Transverse colon (tissue), 4 donors: ENCODE measurements at regions not wholly inside any gene's neighbourhood (a gene's known extent, or its start where the extent isn't known, plus 50 kb on each side); places are given as distances from the start of the nearest gene placed in this dataset.

Experiments
- DNase-seq: peaks from one replicate; pipeline ENCODE4 v3.0.0-alpha.2; 2019
- H3K27ac ChIP-seq, 4 donors: fragments of 200-600 bp; sonication (generic); 2 replicates each; pipeline ENCODE4 v1.5.1; 2016 to 2018; ENCODE audit warnings: inconsistent platforms in 4 of 4
- H3K27me3 ChIP-seq: fragments of 200-600 bp; sonication (generic); 2 replicates; pipeline ENCODE4 v1.5.1; 2017; ENCODE audit warnings: inconsistent platforms
- H3K36me3 ChIP-seq, 4 donors: fragments of 200-600 bp; sonication (generic); 2 replicates each; pipeline ENCODE4 v1.5.1; 2017 to 2019; ENCODE audit warnings: inconsistent platforms in 4 of 4
- H3K4me1 ChIP-seq, 4 donors: fragments of 200-600 bp; sonication (generic); 2 replicates each; pipeline ENCODE4 v1.5.1; 2017 to 2020; ENCODE audit warnings: inconsistent platforms in 4 of 4
- H3K4me3 ChIP-seq, 4 donors: fragments of 200-600 bp; sonication (generic); 1 replicate in 1 of 4; 2 replicates in 3 of 4; pipeline versions ENCODE4 v1.5.1 to v1.6.1; 2017 to 2019; ENCODE audit warnings: inconsistent platforms in 4 of 4
- H3K9me3 ChIP-seq, 2 donors: fragments of 200-600 bp; sonication (generic); 2 replicates each; pipeline ENCODE4 v1.5.1; 2017 to 2019; ENCODE audit warnings: inconsistent platforms in 2 of 2
- EP300 ChIP-seq: sonication (generic); formaldehyde crosslinking; IDR thresholded peaks from one replicate; pipeline ENCODE4 v1.6.1; 2017; ENCODE audit warnings: antibody characterized with exemption, low read depth
- POLR2A ChIP-seq: fragments of 450-650 bp; IDR thresholded peaks from one replicate; pipeline ENCODE4 v1.6.1; 2016; ENCODE audit warnings: antibody characterized with exemption, mild to moderate bottlenecking, moderate library complexity
- POLR2AphosphoS5 ChIP-seq, 3 donors: sonication (generic); formaldehyde crosslinking; IDR thresholded peaks; one replicate each; pipeline ENCODE4 v1.6.1; 2016; ENCODE audit warnings: antibody characterized with exemption in 3 of 3
- WGBS, 2 donors: methylation state at CpG; one replicate each; pipeline ENCODE4 v1.1.5; 2018; ENCODE audit warnings: low coverage in 1 of 2; 5-methylcytosine and 5-hydroxymethylcytosine counted together
- in situ Hi-C, 4 donors: fragments of 200-750 bp; cut with MboI; loops; one replicate each; pipeline versions ENCODE4 v1.15.0 to v1.15.1; 2017; ENCODE audit warnings: low sequenced_read_pairs in 3 of 4, low pct_ligation_motif_present in 1 of 4, low pct_unique_long_range_greater_than_20kb in 1 of 4
- intact Hi-C: fragments of 100-400 bp; cut with DNase I; formaldehyde crosslinking; loops from one replicate; pipeline ENCODE4 v1.15.1; 2023; ENCODE audit warnings: low total_unique reads
- TF ChIP-seq, protein P1 (sequence below), 5 experiments: fragments of 200-600 bp in 3 of 5; fragments of 450-650 bp in 2 of 5; sonication (generic) in 3 of 5; IDR thresholded peaks; 1 replicate in 2 of 5; 2 replicates in 3 of 5; pipeline ENCODE4 v1.5.1; 2016 to 2017; ENCODE audit warnings: antibody characterized with exemption in 5 of 5, inconsistent platforms in 3 of 5, mild to moderate bottlenecking in 2 of 5, moderate library complexity in 1 of 5

- Histone ChIP-seq H3K9me3 (no peaks in the 10 kb centered on the region), H3K4me3 (no peak overlapping the region), H3K36me3 (no peaks in the 10 kb centered on the region), H3K4me1 (no peaks in the 10 kb centered on the region), H3K27me3 (peaks cover 22% of the 10 kb centered on the region), H3K27ac (no peak overlapping the region)
- TF ChIP-seq EP300 (no peak), POLR2A (no peak), POLR2AphosphoS5 (IDR thresholded peaks at IDR 0.05) (no peak)
- TF ChIP-seq, protein P1, sequence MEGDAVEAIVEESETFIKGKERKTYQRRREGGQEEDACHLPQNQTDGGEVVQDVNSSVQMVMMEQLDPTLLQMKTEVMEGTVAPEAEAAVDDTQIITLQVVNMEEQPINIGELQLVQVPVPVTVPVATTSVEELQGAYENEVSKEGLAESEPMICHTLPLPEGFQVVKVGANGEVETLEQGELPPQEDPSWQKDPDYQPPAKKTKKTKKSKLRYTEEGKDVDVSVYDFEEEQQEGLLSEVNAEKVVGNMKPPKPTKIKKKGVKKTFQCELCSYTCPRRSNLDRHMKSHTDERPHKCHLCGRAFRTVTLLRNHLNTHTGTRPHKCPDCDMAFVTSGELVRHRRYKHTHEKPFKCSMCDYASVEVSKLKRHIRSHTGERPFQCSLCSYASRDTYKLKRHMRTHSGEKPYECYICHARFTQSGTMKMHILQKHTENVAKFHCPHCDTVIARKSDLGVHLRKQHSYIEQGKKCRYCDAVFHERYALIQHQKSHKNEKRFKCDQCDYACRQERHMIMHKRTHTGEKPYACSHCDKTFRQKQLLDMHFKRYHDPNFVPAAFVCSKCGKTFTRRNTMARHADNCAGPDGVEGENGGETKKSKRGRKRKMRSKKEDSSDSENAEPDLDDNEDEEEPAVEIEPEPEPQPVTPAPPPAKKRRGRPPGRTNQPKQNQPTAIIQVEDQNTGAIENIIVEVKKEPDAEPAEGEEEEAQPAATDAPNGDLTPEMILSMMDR (IDR thresholded peaks at IDR 0.05) = no peak
- intact Hi-C loops (no loop called here), in situ Hi-C loops (no loop called here)
- no peak for DNase-seq
- WGBS, 2 donors = 68 to 71% methylated on average over 4 to 7 of the region's 7 CpGs
These were observed 187.7 kb downstream of the OLFM1 start for GRCh38 chr9:135275163-135275562.

- no peak for DNase-seq
- no peak for TF ChIP-seq POLR2A
- TF ChIP-seq, protein P1 (IDR thresholded peaks at IDR 0.05) = no peak
- no peak for TF ChIP-seq EP300
- TF ChIP-seq POLR2AphosphoS5 (IDR thresholded peaks at IDR 0.05) = no peak
- H3K27me3 ChIP-seq = peaks cover 27% of the 10 kb centered on the region
- H3K4me1 ChIP-seq = no peaks in the 10 kb centered on the region
- WGBS, 2 donors = 66 to 79% methylated on average over 4 to 20 of the region's 20 CpGs
- no peak overlapping the region for H3K4me3 ChIP-seq
- H3K9me3 ChIP-seq = no peaks in the 10 kb centered on the region
- intact Hi-C loops (no loop called here), in situ Hi-C loops (no loop called here)
- no peaks in the 10 kb centered on the region for H3K36me3 ChIP-seq
- H3K27ac ChIP-seq = no peak overlapping the region
These were observed 188.3 kb downstream of the OLFM1 start for GRCh38 chr9:135275571-135276289.

DNA sequence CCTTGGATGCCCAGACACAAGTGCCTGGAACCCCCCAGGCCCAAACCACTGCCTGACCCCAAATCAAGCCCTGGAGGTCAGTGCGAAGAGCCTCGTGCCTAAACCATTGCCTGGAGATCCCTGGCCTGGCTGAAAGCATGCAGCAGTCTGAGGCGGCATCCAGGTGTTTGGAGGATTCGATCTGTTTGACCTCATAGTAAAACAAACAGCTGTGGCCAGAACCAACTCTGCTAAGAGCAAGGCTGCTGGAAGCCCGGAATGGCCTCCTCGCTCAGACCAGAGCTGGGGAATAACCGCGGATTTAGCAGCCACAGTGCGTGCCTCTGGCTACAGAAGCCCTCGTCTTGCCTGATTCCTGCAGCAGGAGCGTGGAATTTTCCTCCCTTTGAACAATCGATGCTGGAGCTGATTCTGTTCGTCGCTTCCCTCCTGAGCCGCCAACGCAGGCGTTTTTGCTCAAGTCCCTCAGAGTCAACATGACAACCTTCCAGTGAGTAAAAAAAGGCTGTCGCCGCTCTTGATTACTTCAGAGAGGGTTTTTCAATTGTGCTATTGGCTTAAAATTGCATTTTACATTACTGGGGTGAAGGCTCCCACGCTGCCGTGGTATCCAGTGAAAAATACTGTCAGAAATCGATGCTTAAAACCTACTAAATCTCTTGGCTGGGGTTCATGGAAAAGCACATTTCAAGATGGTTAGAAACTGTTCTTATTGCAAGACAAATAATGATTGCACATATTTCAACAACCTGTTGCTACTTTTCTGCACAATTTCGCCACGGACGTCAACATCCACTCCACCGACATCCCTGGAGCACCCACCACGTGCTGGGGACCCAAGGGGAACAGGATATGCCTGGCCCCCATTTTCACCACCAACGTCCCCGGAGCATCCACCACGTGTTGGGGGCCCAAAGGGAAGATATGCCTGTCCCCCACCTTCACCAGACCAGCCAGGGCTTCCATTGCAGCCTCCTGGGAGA is 190.0 kb downstream of the OLFM1 start:
- no peak overlapping the region for H3K4me3 ChIP-seq
- H3K27me3 ChIP-seq = peaks cover 28% of the 10 kb centered on the region
- no peaks in the 10 kb centered on the region for H3K9me3 ChIP-seq
- 66 to 82% methylated on average over 10 to 30 of the region's 30 CpGs for WGBS, 2 donors
- no peaks in the 10 kb centered on the region for H3K36me3 ChIP-seq
- no peak for DNase-seq
- TF ChIP-seq, protein P1 (IDR thresholded peaks at IDR 0.05) = no peak
- TF ChIP-seq POLR2AphosphoS5 (IDR thresholded peaks at IDR 0.05) = no peak
- no peak for TF ChIP-seq EP300
- in situ Hi-C loops (no loop called here), intact Hi-C loops (no loop called here)
- H3K4me1 ChIP-seq = peaks cover 0 to 9% (median 2%) of the 10 kb centered on the region in 4 donors
- no peak overlapping the region for H3K27ac ChIP-seq

DNA sequence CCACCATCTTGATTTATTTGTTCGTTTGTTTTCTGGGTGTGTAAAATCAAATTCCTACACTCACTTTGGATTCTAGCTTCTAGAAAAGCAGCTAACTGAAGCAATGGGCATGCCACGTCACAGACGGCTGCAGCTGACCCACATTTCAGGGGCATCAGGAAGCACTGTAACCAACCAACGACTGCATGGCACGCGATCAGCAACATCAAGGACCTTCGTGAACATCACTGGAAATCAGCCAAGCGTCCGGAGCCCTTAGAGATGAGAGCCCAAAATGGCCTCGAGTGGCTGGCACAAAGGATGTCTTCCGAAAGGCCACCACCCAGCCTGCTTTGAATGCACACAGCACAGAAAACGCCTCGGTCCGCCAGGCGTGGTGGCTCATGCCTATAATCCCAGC is 191.1 kb downstream of the OLFM1 start:
- WGBS, 2 donors = 85% methylated on average over 15 of the region's 15 CpGs; no CpG with 5 or more reads in 1 of the 2 donors
- H3K27me3 ChIP-seq = peaks cover 20% of the 10 kb centered on the region
- H3K27ac ChIP-seq = no peak overlapping the region
- in situ Hi-C loops = no loop called here
- H3K36me3 ChIP-seq = no peaks in the 10 kb centered on the region
- intact Hi-C loops = no loop called here
- no peaks in the 10 kb centered on the region for H3K9me3 ChIP-seq
- no peak for DNase-seq
- TF ChIP-seq POLR2A = no peak
- TF ChIP-seq EP300 = no peak
- no peak for TF ChIP-seq POLR2AphosphoS5 (IDR thresholded peaks at IDR 0.05)
- TF ChIP-seq, protein P1 (IDR thresholded peaks at IDR 0.05) = no peak
- peaks cover 0 to 9% (median 2%) of the 10 kb centered on the region in 4 donors for H3K4me1 ChIP-seq
- H3K4me3 ChIP-seq = no peak overlapping the region
